ENCODE measurements at regions not wholly inside any gene's neighbourhood (a gene's known extent, or its start where the extent isn't known, plus 50 kb on each side); places are given as distances from the start of the nearest gene placed in this dataset.
A peak's percentile ranks its signal among the peaks of the same experiment; 100 is the strongest.

- POLR2A ChIA-PET (ENCODE audit: unreplicated experiment) = no interaction called here
- Histone ChIP-seq H2AFZ (ENCODE audit: low read length) (no peak overlapping the region), H3K27me3 (ENCODE audit: low read length) (no peaks in the 10 kb centered on the region), H4K20me1 (ENCODE audit: low read length) (no peaks in the 10 kb centered on the region), H3K9me3 (ENCODE audit: low read length) (no peaks in the 10 kb centered on the region), H3K4me3 (ENCODE audit: low read length) (no peak overlapping the region), H3K27ac (ENCODE audit: low read length) (no peak overlapping the region), H3K79me2 (ENCODE audit: low read length) (no peaks in the 10 kb centered on the region), H3K9me2 (replicated peaks; ENCODE audit: low read length) (no peaks in the 10 kb centered on the region), H3F3A (ENCODE audit: low read length, unreplicated experiment) (no peaks in the 10 kb centered on the region), H3K9ac (ENCODE audit: low read length) (no peak overlapping the region), H3K36me3 (ENCODE audit: low read depth, low read length) (no peaks in the 10 kb centered on the region), H3K4me2 (ENCODE audit: low read length) (no peak overlapping the region), H3K4me1 (ENCODE audit: insufficient read depth, low read length) (no peaks in the 10 kb centered on the region)
- BruUV-seq (replicated peaks) = no TSS peak
- intact Hi-C loops (cut with micrococcal nuclease) = no loop called here
- DNase-seq = no peak
- ATAC-seq = peak; percentile 40; the same call in 1 of the 2 replicates
- CTCF ChIA-PET = no interaction called here
- TF ChIP-seq EZH2phosphoT487 (IDR thresholded peaks at IDR 0.05; ENCODE audit: borderline replicate concordance, low read length) = no peak
- TF ChIP-seq, protein P1, sequence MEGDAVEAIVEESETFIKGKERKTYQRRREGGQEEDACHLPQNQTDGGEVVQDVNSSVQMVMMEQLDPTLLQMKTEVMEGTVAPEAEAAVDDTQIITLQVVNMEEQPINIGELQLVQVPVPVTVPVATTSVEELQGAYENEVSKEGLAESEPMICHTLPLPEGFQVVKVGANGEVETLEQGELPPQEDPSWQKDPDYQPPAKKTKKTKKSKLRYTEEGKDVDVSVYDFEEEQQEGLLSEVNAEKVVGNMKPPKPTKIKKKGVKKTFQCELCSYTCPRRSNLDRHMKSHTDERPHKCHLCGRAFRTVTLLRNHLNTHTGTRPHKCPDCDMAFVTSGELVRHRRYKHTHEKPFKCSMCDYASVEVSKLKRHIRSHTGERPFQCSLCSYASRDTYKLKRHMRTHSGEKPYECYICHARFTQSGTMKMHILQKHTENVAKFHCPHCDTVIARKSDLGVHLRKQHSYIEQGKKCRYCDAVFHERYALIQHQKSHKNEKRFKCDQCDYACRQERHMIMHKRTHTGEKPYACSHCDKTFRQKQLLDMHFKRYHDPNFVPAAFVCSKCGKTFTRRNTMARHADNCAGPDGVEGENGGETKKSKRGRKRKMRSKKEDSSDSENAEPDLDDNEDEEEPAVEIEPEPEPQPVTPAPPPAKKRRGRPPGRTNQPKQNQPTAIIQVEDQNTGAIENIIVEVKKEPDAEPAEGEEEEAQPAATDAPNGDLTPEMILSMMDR (conservative IDR thresholded peaks at IDR 0.05; ENCODE audit: low read depth, low read length) = no peak
Observed at GRCh38 chr4:117311215-117311614, 225.8 kb upstream of the TRAM1L1 start.

GRCh38 chr4:117311989-117312388, 226.6 kb upstream of the TRAM1L1 start:
- H3K9me2 ChIP-seq (replicated peaks; ENCODE audit: low read length) = no peaks in the 10 kb centered on the region
- no peak overlapping the region for H3K9ac ChIP-seq (ENCODE audit: low read length)
- DNase-seq = no peak
- H3K36me3 ChIP-seq (ENCODE audit: low read depth, low read length) = no peaks in the 10 kb centered on the region
- H3K27ac ChIP-seq (ENCODE audit: low read length) = no peak overlapping the region
- ChIA-PET CTCF (no interaction called here), POLR2A (ENCODE audit: unreplicated experiment) (no interaction called here)
- H3K79me2 ChIP-seq (ENCODE audit: low read length) = no peaks in the 10 kb centered on the region
- H4K20me1 ChIP-seq (ENCODE audit: low read length) = no peaks in the 10 kb centered on the region
- H3F3A ChIP-seq (ENCODE audit: low read length, unreplicated experiment) = no peaks in the 10 kb centered on the region
- H3K27me3 ChIP-seq (ENCODE audit: low read length) = no peaks in the 10 kb centered on the region
- no peak for TF ChIP-seq EZH2 (IDR thresholded peaks at IDR 0.05; ENCODE audit: low read length, unreplicated experiment)
- TF ChIP-seq, protein P1 (conservative IDR thresholded peaks at IDR 0.05; ENCODE audit: low read depth, low read length) = no peak
- no peak for TF ChIP-seq EZH2phosphoT487 (IDR thresholded peaks at IDR 0.05; ENCODE audit: borderline replicate concordance, low read length)
- H3K4me3 ChIP-seq (ENCODE audit: low read length) = no peak overlapping the region
- no peak for ATAC-seq
- no peak overlapping the region for H3K4me2 ChIP-seq (ENCODE audit: low read length)
- intact Hi-C loops (cut with micrococcal nuclease) = no loop called here
- no TSS peak for BruUV-seq (replicated peaks)
- no peak overlapping the region for H2AFZ ChIP-seq (ENCODE audit: low read length)
- no peaks in the 10 kb centered on the region for H3K4me1 ChIP-seq (ENCODE audit: insufficient read depth, low read length)
- H3K9me3 ChIP-seq (ENCODE audit: low read length) = no peaks in the 10 kb centered on the region

GRCh38 chr4:117324851-117325491, 239.6 kb upstream of the TRAM1L1 start:
- no peaks in the 10 kb centered on the region for H4K20me1 ChIP-seq (ENCODE audit: low read length)
- BruUV-seq (replicated peaks) = no TSS peak
- H3F3A ChIP-seq (ENCODE audit: low read length, unreplicated experiment) = peaks cover 11% of the 10 kb centered on the region
- H3K27ac ChIP-seq (ENCODE audit: low read length) = peak overlapping the region; percentile 99
- peak overlapping the region; percentile 70 for H3K4me3 ChIP-seq (ENCODE audit: low read length)
- H3K4me1 ChIP-seq (ENCODE audit: insufficient read depth, low read length) = peaks cover 28% of the 10 kb centered on the region
- peak overlapping the region; percentile 94 for H3K9ac ChIP-seq (ENCODE audit: low read length)
- no peaks in the 10 kb centered on the region; the same call in 1 of the 2 replicates for H3K36me3 ChIP-seq (ENCODE audit: low read depth, low read length)
- DNase-seq (peak; percentile 93), ATAC-seq (peak; percentile 90)
- H3K9me2 ChIP-seq (replicated peaks; ENCODE audit: low read length) = no peaks in the 10 kb centered on the region
- no peaks in the 10 kb centered on the region for H3K9me3 ChIP-seq (ENCODE audit: low read length)
- CTCF ChIA-PET = no interaction called here
- H3K79me2 ChIP-seq (ENCODE audit: low read length) = peaks cover 36% of the 10 kb centered on the region
- no peaks in the 10 kb centered on the region for H3K27me3 ChIP-seq (ENCODE audit: low read length)
- TF ChIP-seq, protein P1 (conservative IDR thresholded peaks at IDR 0.05; ENCODE audit: low read depth, low read length) = no peak
- TF ChIP-seq EZH2phosphoT487 (IDR thresholded peaks at IDR 0.05; ENCODE audit: borderline replicate concordance, low read length) = no peak
- no peak for TF ChIP-seq EZH2 (IDR thresholded peaks at IDR 0.05; ENCODE audit: low read length, unreplicated experiment)
- intact Hi-C loops (cut with micrococcal nuclease) = loop anchor here (5.0 to 10.0 kb wide), 2 partner anchors 188 to 710 kb away; partner anchors contain the start of gene NDST3
- peak overlapping the region; percentile 71 for H3K4me2 ChIP-seq (ENCODE audit: low read length)
- POLR2A ChIA-PET (ENCODE audit: unreplicated experiment) = no interaction called here
- peak overlapping the region; percentile 3; the same call in 1 of the 2 replicates for H2AFZ ChIP-seq (ENCODE audit: low read length)

Data from PC-3 (cell line).